WTC11 (cell line): ENCODE measurements at regions not wholly inside any gene's neighbourhood (a gene's known extent, or its start where the extent isn't known, plus 50 kb on each side); places are given as distances from the start of the nearest gene placed in this dataset.

Experiments used
- CREM ChIP-seq: sonication (generic); formaldehyde crosslinking; IDR thresholded peaks from 2 replicates; pipeline ENCODE4 v1.8.1; 2022; ENCODE audit warnings: mild to moderate bottlenecking, missing genetic modification reagents, moderate library complexity
- ELF4 ChIP-seq: sonication (generic); formaldehyde crosslinking; IDR thresholded peaks from 2 replicates; pipeline ENCODE4 v1.8.1; 2022; ENCODE audit warnings: low read depth, mild to moderate bottlenecking, moderate library complexity, missing genetic modification reagents
- KAT7 ChIP-seq: sonication (generic); formaldehyde crosslinking; IDR thresholded peaks from 2 replicates; pipeline ENCODE4 v1.8.1; 2023; ENCODE audit warnings: missing genetic modification reagents, mild to moderate bottlenecking, borderline replicate concordance
- SMAD3 ChIP-seq: sonication (generic); formaldehyde crosslinking; IDR thresholded peaks from 2 replicates; pipeline ENCODE4 v1.8.0; 2022; ENCODE audit warnings: missing genetic modification reagents, mild to moderate bottlenecking, borderline replicate concordance
- TCF7 ChIP-seq: sonication (generic); formaldehyde crosslinking; IDR thresholded peaks from 2 replicates; pipeline ENCODE4 v1.8.0; 2022; ENCODE audit warnings: mild to moderate bottlenecking, low read depth, missing genetic modification reagents, moderate library complexity
- TP53 ChIP-seq: sonication (generic); formaldehyde crosslinking; IDR thresholded peaks from 2 replicates; pipeline ENCODE4 v1.8.1; 2023; ENCODE audit warnings: mild to moderate bottlenecking, missing genetic modification reagents
- TF ChIP-seq, protein P1 (sequence below): fragments of 200-600 bp; IDR thresholded peaks from 2 replicates; pipeline ENCODE4 v1.8.0; 2022; ENCODE audit warnings: antibody characterized with exemption
- TF ChIP-seq, protein P2 (sequence below): sonication (generic); formaldehyde crosslinking; IDR thresholded peaks from 2 replicates; pipeline ENCODE4 v1.8.0; 2023; ENCODE audit warnings: mild to moderate bottlenecking, missing genetic modification reagents
- TF ChIP-seq, protein P3 (sequence below): sonication (generic); formaldehyde crosslinking; IDR thresholded peaks from 2 replicates; pipeline ENCODE4 v1.8.1; 2022; ENCODE audit warnings: mild to moderate bottlenecking, moderate library complexity, missing genetic modification reagents
- TF ChIP-seq, protein P4 (sequence below): sonication (generic); formaldehyde crosslinking; IDR thresholded peaks from 2 replicates; pipeline ENCODE4 v1.8.0; 2022; ENCODE audit warnings: mild to moderate bottlenecking, missing genetic modification reagents

DNA sequence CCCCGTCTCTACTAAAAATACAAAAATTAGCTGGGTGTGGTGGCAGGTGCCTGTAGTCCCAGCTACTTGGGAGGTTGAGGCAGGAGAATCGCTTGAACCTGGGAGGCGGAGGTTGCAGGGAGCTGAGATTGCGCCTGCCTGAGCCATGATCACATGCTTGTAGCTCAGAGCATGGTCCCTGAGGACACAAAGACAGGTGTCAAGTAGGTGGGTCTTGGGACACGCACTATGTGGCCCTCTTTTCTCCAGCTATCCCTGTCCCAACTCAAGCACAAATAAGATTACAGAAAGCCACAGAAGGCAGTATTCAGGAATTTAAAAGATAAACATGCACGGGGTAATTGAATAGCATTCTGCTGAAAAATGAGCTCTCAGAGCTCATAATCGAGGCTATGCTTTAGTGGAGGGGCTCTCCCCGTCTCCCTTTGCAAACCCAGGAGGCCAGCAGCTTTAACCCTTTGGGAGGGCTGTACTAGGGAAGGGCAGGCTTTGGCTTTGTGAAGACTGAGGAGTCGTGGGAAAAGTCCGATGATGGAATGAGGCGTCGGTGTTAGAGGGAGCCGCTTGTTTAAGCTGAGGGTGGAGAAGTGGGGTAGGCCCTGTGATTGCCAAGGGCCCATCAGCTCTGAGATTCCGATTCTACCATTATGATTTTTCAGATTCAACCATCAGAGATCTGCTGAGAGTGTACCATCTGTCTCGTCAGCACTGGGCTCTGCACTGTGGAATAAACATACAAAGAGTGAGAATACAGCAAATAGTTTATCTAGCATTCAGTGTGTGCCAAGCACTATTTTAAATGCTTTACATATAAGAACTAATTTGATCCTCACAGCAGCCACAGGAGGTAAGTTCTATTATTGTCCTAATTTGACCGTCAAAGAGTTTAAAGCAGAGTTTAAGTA is 59.7 kb upstream of the CD34 start:
- TF ChIP-seq SMAD3 (CRISPR knock-in tag) (no peak), KAT7 (CRISPR knock-in tag) (no peak), ELF4 (CRISPR knock-in tag) (no peak), TCF7 (CRISPR knock-in tag) (no peak), CREM (no peak), TP53 (CRISPR knock-in tag) (no peak)
- TF ChIP-seq, protein P1, sequence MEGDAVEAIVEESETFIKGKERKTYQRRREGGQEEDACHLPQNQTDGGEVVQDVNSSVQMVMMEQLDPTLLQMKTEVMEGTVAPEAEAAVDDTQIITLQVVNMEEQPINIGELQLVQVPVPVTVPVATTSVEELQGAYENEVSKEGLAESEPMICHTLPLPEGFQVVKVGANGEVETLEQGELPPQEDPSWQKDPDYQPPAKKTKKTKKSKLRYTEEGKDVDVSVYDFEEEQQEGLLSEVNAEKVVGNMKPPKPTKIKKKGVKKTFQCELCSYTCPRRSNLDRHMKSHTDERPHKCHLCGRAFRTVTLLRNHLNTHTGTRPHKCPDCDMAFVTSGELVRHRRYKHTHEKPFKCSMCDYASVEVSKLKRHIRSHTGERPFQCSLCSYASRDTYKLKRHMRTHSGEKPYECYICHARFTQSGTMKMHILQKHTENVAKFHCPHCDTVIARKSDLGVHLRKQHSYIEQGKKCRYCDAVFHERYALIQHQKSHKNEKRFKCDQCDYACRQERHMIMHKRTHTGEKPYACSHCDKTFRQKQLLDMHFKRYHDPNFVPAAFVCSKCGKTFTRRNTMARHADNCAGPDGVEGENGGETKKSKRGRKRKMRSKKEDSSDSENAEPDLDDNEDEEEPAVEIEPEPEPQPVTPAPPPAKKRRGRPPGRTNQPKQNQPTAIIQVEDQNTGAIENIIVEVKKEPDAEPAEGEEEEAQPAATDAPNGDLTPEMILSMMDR = no peak
- TF ChIP-seq, protein P2, sequence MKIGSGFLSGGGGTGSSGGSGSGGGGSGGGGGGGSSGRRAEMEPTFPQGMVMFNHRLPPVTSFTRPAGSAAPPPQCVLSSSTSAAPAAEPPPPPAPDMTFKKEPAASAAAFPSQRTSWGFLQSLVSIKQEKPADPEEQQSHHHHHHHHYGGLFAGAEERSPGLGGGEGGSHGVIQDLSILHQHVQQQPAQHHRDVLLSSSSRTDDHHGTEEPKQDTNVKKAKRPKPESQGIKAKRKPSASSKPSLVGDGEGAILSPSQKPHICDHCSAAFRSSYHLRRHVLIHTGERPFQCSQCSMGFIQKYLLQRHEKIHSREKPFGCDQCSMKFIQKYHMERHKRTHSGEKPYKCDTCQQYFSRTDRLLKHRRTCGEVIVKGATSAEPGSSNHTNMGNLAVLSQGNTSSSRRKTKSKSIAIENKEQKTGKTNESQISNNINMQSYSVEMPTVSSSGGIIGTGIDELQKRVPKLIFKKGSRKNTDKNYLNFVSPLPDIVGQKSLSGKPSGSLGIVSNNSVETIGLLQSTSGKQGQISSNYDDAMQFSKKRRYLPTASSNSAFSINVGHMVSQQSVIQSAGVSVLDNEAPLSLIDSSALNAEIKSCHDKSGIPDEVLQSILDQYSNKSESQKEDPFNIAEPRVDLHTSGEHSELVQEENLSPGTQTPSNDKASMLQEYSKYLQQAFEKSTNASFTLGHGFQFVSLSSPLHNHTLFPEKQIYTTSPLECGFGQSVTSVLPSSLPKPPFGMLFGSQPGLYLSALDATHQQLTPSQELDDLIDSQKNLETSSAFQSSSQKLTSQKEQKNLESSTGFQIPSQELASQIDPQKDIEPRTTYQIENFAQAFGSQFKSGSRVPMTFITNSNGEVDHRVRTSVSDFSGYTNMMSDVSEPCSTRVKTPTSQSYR (CRISPR knock-in tag) = no peak
- TF ChIP-seq, protein P3, sequence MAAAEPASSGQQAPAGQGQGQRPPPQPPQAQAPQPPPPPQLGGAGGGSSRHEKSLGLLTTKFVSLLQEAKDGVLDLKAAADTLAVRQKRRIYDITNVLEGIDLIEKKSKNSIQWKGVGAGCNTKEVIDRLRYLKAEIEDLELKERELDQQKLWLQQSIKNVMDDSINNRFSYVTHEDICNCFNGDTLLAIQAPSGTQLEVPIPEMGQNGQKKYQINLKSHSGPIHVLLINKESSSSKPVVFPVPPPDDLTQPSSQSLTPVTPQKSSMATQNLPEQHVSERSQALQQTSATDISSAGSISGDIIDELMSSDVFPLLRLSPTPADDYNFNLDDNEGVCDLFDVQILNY = no peak
- TF ChIP-seq, protein P4, sequence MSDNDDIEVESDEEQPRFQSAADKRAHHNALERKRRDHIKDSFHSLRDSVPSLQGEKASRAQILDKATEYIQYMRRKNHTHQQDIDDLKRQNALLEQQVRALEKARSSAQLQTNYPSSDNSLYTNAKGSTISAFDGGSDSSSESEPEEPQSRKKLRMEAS (CRISPR knock-in tag) = no peak
